Neural progenitor cell (in vitro differentiated cells): ENCODE measurements at regions not wholly inside any gene's neighbourhood (a gene's known extent, or its start where the extent isn't known, plus 50 kb on each side); places are given as distances from the start of the nearest gene placed in this dataset.

ENCODE experiments used
- DNase-seq: peaks from one replicate; pipeline ENCODE4 v3.0.0-alpha.2; 2016; ENCODE audit warnings: low spot score
- H2AFZ ChIP-seq: fragments of 200-600 bp; sonication (generic); replicated peaks from 2 replicates; pipeline ENCODE4 v1.6.1; 2016; ENCODE audit warnings: antibody characterized with exemption
- H3F3A ChIP-seq: fragments of 200-600 bp; sonication (generic); 2 replicates; pipeline ENCODE4 v1.6.1; 2016; ENCODE audit warnings: antibody characterized with exemption, low read depth
- H3K27ac ChIP-seq: fragments of 200-600 bp; sonication (generic); 2 replicates; pipeline ENCODE4 v1.5.1; 2016; ENCODE audit warnings: mild to moderate bottlenecking
- H3K27me3 ChIP-seq: fragments of 200-600 bp; sonication (generic); 2 replicates; pipeline ENCODE4 v1.6.1; 2016; ENCODE audit warnings: mild to moderate bottlenecking, moderate library complexity
- H3K36me3 ChIP-seq: fragments of 200-600 bp; sonication (generic); 2 replicates; pipeline ENCODE4 v1.5.1; 2016
- H3K4me1 ChIP-seq: fragments of 200-600 bp; sonication (generic); 2 replicates; pipeline ENCODE4 v1.6.1; 2016; ENCODE audit warnings: mixed run types
- H3K4me2 ChIP-seq: fragments of 200-600 bp; sonication (generic); 2 replicates; pipeline ENCODE4 v1.6.1; 2016
- H3K4me3 ChIP-seq: fragments of 200-600 bp; sonication (generic); 2 replicates; pipeline ENCODE4 v1.5.1; 2016
- H3K79me2 ChIP-seq: fragments of 200-600 bp; sonication (generic); 2 replicates; pipeline ENCODE4 v1.6.1; 2016; ENCODE audit warnings: low read depth
- H3K9ac ChIP-seq: fragments of 200-600 bp; sonication (generic); 2 replicates; pipeline ENCODE4 v1.6.1; 2016
- H3K9me3 ChIP-seq: fragments of 200-600 bp; sonication (generic); 2 replicates; pipeline ENCODE4 v1.5.1; 2016; ENCODE audit warnings: low read depth
- H4K20me1 ChIP-seq: fragments of 200-600 bp; sonication (generic); 2 replicates; pipeline ENCODE4 v1.6.1; 2016; ENCODE audit warnings: low read depth
- H3K27ac Mint-ChIP-seq: 3 replicates; pipeline ENCODE4 v1.8.0; 2021; ENCODE audit warnings: mixed read lengths
- H3K27me3 Mint-ChIP-seq: 2 replicates; pipeline ENCODE4 v1.8.0; 2022; ENCODE audit warnings: low read depth, mild to moderate bottlenecking, inconsistent platforms, moderate library complexity, mixed read lengths; ENCODE audit not compliant: insufficient read depth
- H3K36me3 Mint-ChIP-seq: 3 replicates; pipeline ENCODE4 v1.8.0; 2021; ENCODE audit warnings: mixed read lengths
- H3K4me1 Mint-ChIP-seq: 3 replicates; pipeline ENCODE4 v1.8.0; 2021; ENCODE audit warnings: mixed read lengths
- H3K4me3 Mint-ChIP-seq: 3 replicates; pipeline ENCODE4 v1.8.0; 2021; ENCODE audit warnings: mild to moderate bottlenecking, moderate library complexity, mixed read lengths
- H3K9me3 Mint-ChIP-seq: 3 replicates; pipeline ENCODE4 v1.8.0; 2020; ENCODE audit warnings: mixed read lengths
- EZH2 ChIP-seq: fragments of 200-600 bp; sonication (generic); IDR thresholded peaks from 2 replicates; pipeline ENCODE4 v1.6.1; 2017; ENCODE audit warnings: antibody characterized with exemption, mild to moderate bottlenecking, moderate library complexity
- EZH2phosphoT487 ChIP-seq: fragments of 200-600 bp; sonication (generic); IDR thresholded peaks from 2 replicates; pipeline ENCODE4 v1.6.1; 2017; ENCODE audit warnings: antibody characterized with exemption
- TF ChIP-seq, protein P1 (sequence below): fragments of 200-600 bp; sonication (generic); IDR thresholded peaks from 2 replicates; pipeline ENCODE4 v1.5.1; 2017; ENCODE audit warnings: antibody characterized with exemption, mild to moderate bottlenecking

DNA sequence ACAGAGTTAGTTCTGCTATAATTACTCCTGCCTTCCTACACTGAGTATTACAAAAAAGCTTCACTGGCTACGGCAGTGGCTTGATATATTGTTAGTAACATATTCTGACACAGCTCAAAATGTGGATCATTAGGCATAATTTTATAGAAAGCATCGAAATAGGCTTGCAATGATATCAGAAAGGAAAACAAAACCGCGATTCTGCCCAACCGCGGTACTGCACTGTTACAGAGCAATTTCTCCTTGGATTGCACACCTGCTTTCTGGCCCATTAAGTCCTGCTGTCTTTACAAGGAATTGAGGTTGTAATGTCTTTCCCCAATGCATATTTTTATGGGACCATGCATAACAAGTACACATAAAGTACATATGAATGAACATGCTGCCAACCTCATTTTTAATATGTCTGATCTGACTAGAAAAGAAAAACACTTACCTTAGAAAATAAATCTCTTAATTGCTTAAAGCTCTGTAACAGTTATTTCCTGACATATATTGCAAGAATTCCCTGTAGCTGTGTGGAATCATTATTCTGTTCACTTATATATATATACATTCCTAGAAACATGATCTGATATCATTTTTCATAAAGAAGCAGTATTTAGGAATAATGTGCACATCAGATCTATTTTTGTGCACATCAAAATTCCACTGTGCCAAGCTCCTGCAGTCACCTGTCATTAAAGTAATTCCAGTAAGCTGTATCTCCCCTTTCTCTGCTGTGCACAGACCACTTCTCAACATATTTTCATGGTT, 763.9 kb downstream of the HACE1 start:
- Histone ChIP-seq H3K27ac (no peak overlapping the region), H3K9ac (no peak overlapping the region), H4K20me1 (no peaks in the 10 kb centered on the region), H3K4me2 (no peak overlapping the region), H3K4me3 (no peak overlapping the region), H3K36me3 (no peaks in the 10 kb centered on the region), H3K4me1 (no peaks in the 10 kb centered on the region), H3K27me3 (no peaks in the 10 kb centered on the region), H3K9me3 (no peaks in the 10 kb centered on the region), H3F3A (no peaks in the 10 kb centered on the region), H2AFZ (no peak overlapping the region), H3K79me2 (no peaks in the 10 kb centered on the region)
- Mint-ChIP-seq H3K4me3 (no peak overlapping the region), H3K36me3 (no peaks in the 10 kb centered on the region), H3K27me3 (no peaks in the 10 kb centered on the region), H3K27ac (no peak overlapping the region), H3K9me3 (no peaks in the 10 kb centered on the region), H3K4me1 (no peaks in the 10 kb centered on the region)
- no peak for DNase-seq
- TF ChIP-seq, protein P1, sequence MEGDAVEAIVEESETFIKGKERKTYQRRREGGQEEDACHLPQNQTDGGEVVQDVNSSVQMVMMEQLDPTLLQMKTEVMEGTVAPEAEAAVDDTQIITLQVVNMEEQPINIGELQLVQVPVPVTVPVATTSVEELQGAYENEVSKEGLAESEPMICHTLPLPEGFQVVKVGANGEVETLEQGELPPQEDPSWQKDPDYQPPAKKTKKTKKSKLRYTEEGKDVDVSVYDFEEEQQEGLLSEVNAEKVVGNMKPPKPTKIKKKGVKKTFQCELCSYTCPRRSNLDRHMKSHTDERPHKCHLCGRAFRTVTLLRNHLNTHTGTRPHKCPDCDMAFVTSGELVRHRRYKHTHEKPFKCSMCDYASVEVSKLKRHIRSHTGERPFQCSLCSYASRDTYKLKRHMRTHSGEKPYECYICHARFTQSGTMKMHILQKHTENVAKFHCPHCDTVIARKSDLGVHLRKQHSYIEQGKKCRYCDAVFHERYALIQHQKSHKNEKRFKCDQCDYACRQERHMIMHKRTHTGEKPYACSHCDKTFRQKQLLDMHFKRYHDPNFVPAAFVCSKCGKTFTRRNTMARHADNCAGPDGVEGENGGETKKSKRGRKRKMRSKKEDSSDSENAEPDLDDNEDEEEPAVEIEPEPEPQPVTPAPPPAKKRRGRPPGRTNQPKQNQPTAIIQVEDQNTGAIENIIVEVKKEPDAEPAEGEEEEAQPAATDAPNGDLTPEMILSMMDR = no peak
- TF ChIP-seq EZH2 = no peak
- TF ChIP-seq EZH2phosphoT487 = no peak

DNA sequence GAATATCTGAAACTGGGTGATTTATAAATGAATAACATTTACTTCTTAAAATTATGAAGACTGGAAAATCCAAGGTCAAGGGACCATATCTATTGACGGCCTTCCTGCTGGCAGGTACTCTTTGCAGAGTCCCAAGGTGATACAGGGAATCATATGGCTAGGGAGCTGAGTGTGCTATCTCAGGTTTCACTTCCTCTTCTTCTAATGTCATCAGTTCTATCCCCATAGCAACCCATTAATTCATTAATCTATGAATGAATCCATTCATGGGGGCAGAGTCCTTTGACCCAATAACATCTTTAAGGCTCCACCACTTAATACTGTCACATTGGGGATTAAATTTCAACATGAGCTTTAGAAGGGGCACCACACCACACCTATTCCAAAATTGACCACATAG, 772.0 kb downstream of the HACE1 start:
- H3K27ac ChIP-seq = no peak overlapping the region
- no peaks in the 10 kb centered on the region for H3K27me3 Mint-ChIP-seq
- no peak overlapping the region for H3K27ac Mint-ChIP-seq
- H3K4me2 ChIP-seq = no peak overlapping the region
- no peak overlapping the region for H3K9ac ChIP-seq
- no peaks in the 10 kb centered on the region for H3K36me3 Mint-ChIP-seq
- H3F3A ChIP-seq = no peaks in the 10 kb centered on the region
- no peaks in the 10 kb centered on the region for H3K9me3 ChIP-seq
- H3K79me2 ChIP-seq = no peaks in the 10 kb centered on the region
- peaks cover 8% of the 10 kb centered on the region for H3K9me3 Mint-ChIP-seq
- H3K4me1 ChIP-seq = no peaks in the 10 kb centered on the region
- no peak for DNase-seq
- H3K36me3 ChIP-seq = no peaks in the 10 kb centered on the region
- no peaks in the 10 kb centered on the region for H4K20me1 ChIP-seq
- no peaks in the 10 kb centered on the region for H3K4me1 Mint-ChIP-seq
- H3K27me3 ChIP-seq = no peaks in the 10 kb centered on the region
- no peak overlapping the region for H3K4me3 Mint-ChIP-seq
- no peak overlapping the region for H3K4me3 ChIP-seq
- TF ChIP-seq EZH2phosphoT487 (no peak), EZH2 (no peak)
- TF ChIP-seq, protein P1 = no peak
- no peak overlapping the region for H2AFZ ChIP-seq

DNA sequence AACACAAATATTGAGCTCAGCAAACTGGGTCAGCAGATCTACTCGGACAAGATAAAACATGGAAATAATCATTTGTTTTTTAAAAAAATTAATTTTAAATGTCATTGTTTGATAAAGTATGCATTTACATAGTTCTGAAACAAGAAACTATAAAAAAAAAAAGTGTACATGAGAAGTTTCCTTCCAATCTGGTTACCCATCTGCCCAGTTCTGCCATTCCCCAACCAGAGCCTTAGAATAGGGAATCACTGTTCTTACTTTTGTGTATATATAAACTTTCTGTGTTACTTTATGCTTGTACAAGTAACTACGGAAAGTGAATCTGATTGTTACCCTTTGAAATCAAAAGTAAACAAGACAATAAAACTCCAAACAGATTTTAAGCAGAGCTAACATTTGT, 791.4 kb downstream of the HACE1 start:
- Mint-ChIP-seq H3K36me3 (no peaks in the 10 kb centered on the region), H3K9me3 (no peaks in the 10 kb centered on the region), H3K27me3 (peaks cover 2% of the 10 kb centered on the region), H3K4me3 (no peak overlapping the region), H3K27ac (no peak overlapping the region), H3K4me1 (peaks cover 5% of the 10 kb centered on the region)
- H3K9me3 ChIP-seq = no peaks in the 10 kb centered on the region
- no peaks in the 10 kb centered on the region for H4K20me1 ChIP-seq
- H3K9ac ChIP-seq = no peak overlapping the region
- TF ChIP-seq, protein P1 = no peak
- TF ChIP-seq EZH2phosphoT487 (no peak), EZH2 (no peak)
- H3K79me2 ChIP-seq = no peaks in the 10 kb centered on the region
- H3F3A ChIP-seq = no peaks in the 10 kb centered on the region
- no peaks in the 10 kb centered on the region for H3K4me1 ChIP-seq
- DNase-seq = no peak
- H3K4me2 ChIP-seq = no peak overlapping the region
- no peak overlapping the region for H3K4me3 ChIP-seq
- H2AFZ ChIP-seq = no peak overlapping the region
- H3K27ac ChIP-seq = no peak overlapping the region
- no peaks in the 10 kb centered on the region for H3K27me3 ChIP-seq
- no peaks in the 10 kb centered on the region for H3K36me3 ChIP-seq
